ENCODE measurements at regions not wholly inside any gene's neighbourhood (a gene's known extent, or its start where the extent isn't known, plus 50 kb on each side); places are given as distances from the start of the nearest gene placed in this dataset.
"Not testable (repeated sequence)": the region's sequence is repeated elsewhere in the genome, so short reads cannot be mapped to it uniquely, and the experiment has no call there.

- no peak for FAIRE-seq
These were observed 91.8 kb upstream of the NEDD4L start for GRCh38 chr18:57951999-57952774.

GRCh38 chr18:57951117-57951796 is 92.8 kb upstream of the NEDD4L start:
- FAIRE-seq = no peak

- no peak for FAIRE-seq
These were observed 93.5 kb upstream of the NEDD4L start for GRCh38 chr18:57950542-57950941.

GRCh38 chr18:57949335-57949734 is 94.7 kb upstream of the NEDD4L start:
- FAIRE-seq = not testable (repeated sequence)

- no peak for FAIRE-seq
These were observed 96.9 kb upstream of the NEDD4L start for GRCh38 chr18:57947117-57947516.

GRCh38 chr18:57943723-57944122 is 100.3 kb upstream of the NEDD4L start:
- no peak for FAIRE-seq

GRCh38 chr18:57942493-57942892 is 101.5 kb upstream of the NEDD4L start:
- FAIRE-seq = no peak

- no peak for FAIRE-seq
These were observed 102.1 kb upstream of the NEDD4L start for GRCh38 chr18:57941841-57942489.

- no peak for FAIRE-seq
These were observed 103.8 kb upstream of the NEDD4L start for GRCh38 chr18:57940166-57940660.

- FAIRE-seq = not testable (repeated sequence)
These were observed 109.7 kb upstream of the NEDD4L start for GRCh38 chr18:57934375-57934774.

GRCh38 chr18:57931038-57931437 is 113.0 kb upstream of the NEDD4L start:
- no peak for FAIRE-seq

GRCh38 chr18:57930476-57930875 is 113.5 kb upstream of the NEDD4L start:
- FAIRE-seq = no peak

GRCh38 chr18:57929922-57930321 is 114.1 kb upstream of the NEDD4L start:
- no peak for FAIRE-seq

GRCh38 chr18:57928466-57928865 is 115.6 kb upstream of the NEDD4L start:
- no peak for FAIRE-seq

GRCh38 chr18:57927511-57927910 is 116.5 kb upstream of the NEDD4L start:
- FAIRE-seq = no peak

- FAIRE-seq = no peak
These were observed 118.3 kb upstream of the NEDD4L start for GRCh38 chr18:57925706-57926105.

- no peak for FAIRE-seq
These were observed 120.4 kb upstream of the NEDD4L start for GRCh38 chr18:57923611-57924010.

GRCh38 chr18:57922885-57923284 is 119.8 kb upstream of the ATP8B1 start:
- FAIRE-seq = no peak

GRCh38 chr18:57921708-57922107 is 118.6 kb upstream of the ATP8B1 start:
- no peak for FAIRE-seq

- FAIRE-seq = no peak
These were observed 116.9 kb upstream of the ATP8B1 start for GRCh38 chr18:57920036-57920435.

GRCh38 chr18:57918601-57919000 is 115.5 kb upstream of the ATP8B1 start:
- no peak for FAIRE-seq

GRCh38 chr18:57916684-57917083 is 113.6 kb upstream of the ATP8B1 start:
- FAIRE-seq = no peak

- FAIRE-seq = no peak
These were observed 112.9 kb upstream of the ATP8B1 start for GRCh38 chr18:57915865-57916582.

All from islet of Langerhans (tissue), 1 donor.